ENCODE measurements at regions not wholly inside any gene's neighbourhood (a gene's known extent, or its start where the extent isn't known, plus 50 kb on each side); places are given as distances from the start of the nearest gene placed in this dataset.

DNA sequence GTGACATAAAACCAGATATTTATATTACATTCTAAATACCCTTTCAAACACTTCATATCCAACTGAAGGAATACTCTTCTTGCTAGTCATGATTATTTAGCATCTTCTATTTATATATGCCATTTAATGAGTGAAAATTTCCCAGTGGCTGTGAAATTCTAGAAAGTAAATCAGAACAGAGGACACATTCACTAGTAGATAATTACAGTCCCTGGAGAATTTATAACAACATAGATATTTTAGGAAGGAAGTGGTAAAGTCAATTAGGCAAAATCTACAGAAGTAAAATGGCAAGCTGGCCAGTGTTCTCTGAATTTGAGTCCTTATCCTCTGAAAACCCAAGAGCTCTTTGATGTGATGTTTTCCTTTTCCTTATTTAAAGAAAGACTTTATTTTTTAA is 121.8 kb downstream of the PMAIP1 start:
- TF ChIP-seq, protein P1, sequence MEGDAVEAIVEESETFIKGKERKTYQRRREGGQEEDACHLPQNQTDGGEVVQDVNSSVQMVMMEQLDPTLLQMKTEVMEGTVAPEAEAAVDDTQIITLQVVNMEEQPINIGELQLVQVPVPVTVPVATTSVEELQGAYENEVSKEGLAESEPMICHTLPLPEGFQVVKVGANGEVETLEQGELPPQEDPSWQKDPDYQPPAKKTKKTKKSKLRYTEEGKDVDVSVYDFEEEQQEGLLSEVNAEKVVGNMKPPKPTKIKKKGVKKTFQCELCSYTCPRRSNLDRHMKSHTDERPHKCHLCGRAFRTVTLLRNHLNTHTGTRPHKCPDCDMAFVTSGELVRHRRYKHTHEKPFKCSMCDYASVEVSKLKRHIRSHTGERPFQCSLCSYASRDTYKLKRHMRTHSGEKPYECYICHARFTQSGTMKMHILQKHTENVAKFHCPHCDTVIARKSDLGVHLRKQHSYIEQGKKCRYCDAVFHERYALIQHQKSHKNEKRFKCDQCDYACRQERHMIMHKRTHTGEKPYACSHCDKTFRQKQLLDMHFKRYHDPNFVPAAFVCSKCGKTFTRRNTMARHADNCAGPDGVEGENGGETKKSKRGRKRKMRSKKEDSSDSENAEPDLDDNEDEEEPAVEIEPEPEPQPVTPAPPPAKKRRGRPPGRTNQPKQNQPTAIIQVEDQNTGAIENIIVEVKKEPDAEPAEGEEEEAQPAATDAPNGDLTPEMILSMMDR (IDR thresholded peaks at IDR 0.05), result no peak
- TF ChIP-seq EZH2phosphoT487 (IDR thresholded peaks at IDR 0.05), result no peak
